GM18517 (cell line): ENCODE measurements at regions not wholly inside any gene's neighbourhood (a gene's known extent, or its start where the extent isn't known, plus 50 kb on each side); places are given as distances from the start of the nearest gene placed in this dataset.
"Not testable (repeated sequence)": the region's sequence is repeated elsewhere in the genome, so short reads cannot be mapped to it uniquely, and the experiment has no call there.

Experiments
- ATAC-seq: cut with Tn5 transposase; IDR thresholded peaks from one replicate; pipeline ENCODE4 v1.9.1; 2021; ENCODE audit warnings: mild to moderate bottlenecking, moderate library complexity; ENCODE audit not compliant: unreplicated experiment

DNA sequence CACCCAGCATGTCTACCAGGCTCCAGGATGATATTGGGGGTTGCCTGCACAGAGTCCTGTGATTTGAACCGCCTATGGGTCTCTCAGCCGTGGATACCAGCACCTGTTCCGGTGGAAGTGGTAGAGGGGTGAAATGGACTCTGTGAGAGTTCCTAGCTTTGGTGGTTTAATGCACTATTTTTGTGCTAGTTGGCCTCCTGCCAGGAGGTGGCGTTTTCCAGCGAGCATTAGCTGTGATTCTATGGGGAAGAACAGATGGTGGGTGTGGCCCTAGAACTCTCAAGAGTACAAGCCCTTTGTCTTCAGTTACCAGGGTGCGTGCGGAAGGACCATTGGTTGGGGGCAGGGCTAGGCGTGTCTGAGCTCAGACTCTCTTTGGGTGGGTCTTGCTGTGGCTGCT lies 316.9 kb upstream of the AMOT start:
- ATAC-seq = no peak

- ATAC-seq = not testable (repeated sequence)
Measured at GRCh38 chrX:113154315-113154714, 313.7 kb upstream of the AMOT start.

- ATAC-seq = no peak
Measured at GRCh38 chrX:113136836-113137235, 296.2 kb upstream of the AMOT start.

DNA sequence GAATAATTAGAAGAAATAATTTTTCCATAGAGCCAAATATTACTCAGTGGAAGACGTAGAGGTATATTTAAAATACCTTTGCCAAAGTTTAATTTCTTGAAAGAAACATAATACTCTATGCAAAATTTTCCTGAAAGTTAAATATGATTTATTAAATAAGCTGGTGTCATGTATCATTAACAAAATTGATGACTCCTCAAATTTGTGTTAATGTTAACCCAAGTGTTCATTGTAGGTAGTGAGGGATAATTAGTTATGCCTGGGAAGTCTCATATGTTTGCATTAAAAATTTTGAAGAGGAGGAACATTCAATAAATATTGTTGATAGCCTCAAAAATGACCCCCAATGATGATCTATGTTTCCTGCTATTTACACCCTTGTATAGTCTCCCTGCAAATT lies 292.7 kb upstream of the AMOT start:
- no peak for ATAC-seq

DNA sequence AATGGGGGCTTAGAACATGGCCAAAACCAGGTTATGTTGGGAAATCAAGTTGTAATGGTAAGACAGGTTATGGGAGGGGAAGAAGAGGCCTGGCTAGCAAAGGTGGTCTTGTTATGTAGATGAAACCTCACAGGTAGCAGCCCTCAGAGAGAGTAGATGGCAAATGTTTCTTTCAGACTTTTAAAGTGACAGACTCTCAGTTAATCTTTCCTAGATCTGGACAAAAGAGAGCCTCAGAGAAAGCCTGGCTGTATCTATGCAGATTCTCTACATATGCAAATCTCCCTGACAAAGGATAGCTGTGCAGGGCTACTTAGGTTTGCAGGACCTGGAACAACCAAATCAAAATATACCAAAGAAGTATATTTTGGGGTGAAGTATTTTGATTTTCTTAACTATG lies 284.1 kb upstream of the AMOT start:
- no peak for ATAC-seq

- no peak for ATAC-seq
Measured at GRCh38 chrX:113075521-113075920, 234.9 kb upstream of the AMOT start.

GRCh38 chrX:113059714-113060113 lies 219.1 kb upstream of the AMOT start:
- ATAC-seq = no peak

- no peak for ATAC-seq
Measured at GRCh38 chrX:113058634-113059033, 218.0 kb upstream of the AMOT start.

DNA sequence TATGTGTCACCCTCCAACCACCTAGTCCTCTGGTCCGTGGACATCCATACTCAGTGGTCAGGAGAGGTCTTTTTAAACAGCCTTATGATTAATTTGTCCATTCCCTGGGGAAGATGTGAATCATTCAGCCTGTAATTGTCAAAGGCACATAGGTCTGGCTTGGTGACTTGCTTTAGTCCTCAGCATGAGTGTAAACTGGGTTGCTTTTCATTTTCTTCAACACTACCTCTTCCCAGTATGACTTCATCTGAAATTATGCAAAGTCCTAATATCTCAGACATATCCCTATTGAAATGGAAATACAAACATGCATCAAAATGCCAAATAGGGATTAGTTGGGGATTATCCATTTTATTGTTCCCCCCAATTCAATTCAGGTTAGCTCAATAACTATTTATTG lies 208.3 kb upstream of the AMOT start:
- ATAC-seq = no peak

- no peak for ATAC-seq
Measured at GRCh38 chrX:113048480-113048879, 207.8 kb upstream of the AMOT start.

DNA sequence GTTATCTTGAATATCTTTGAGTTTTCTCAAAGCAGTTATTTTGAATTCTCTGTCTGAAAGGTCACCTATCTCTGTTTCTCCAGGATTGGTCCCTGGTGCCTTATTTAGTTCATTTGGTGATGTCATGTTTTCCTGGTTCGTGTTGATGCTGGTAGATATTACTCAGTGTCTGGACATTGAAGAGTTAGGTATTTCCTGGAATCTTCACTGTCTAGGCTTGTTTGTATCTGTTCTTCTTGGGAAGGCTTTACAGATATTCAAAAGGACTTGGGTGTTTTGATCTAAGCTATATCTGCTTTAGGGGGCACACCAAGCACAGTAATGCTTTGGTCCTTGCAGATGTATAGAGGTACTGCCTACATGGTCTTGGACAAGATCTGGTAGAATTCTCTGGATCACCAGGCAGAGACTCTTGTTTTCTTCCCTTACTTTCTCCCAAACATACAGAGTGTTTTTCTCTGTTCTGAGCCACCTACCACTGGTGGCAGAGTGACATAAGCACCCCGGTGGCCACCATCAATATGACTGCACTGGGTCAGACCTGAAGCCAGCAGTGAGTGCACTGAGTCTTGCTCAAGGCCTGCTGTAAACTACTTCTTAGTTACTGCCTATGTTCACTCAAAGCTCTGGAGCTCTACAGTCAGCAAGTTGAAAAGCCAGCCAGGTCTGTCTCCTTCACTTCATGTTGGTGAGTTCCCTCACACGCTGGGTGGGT lies 193.5 kb upstream of the AMOT start:
- ATAC-seq = no peak

- ATAC-seq = no peak
Measured at GRCh38 chrX:113019958-113020357, 179.3 kb upstream of the AMOT start.

DNA sequence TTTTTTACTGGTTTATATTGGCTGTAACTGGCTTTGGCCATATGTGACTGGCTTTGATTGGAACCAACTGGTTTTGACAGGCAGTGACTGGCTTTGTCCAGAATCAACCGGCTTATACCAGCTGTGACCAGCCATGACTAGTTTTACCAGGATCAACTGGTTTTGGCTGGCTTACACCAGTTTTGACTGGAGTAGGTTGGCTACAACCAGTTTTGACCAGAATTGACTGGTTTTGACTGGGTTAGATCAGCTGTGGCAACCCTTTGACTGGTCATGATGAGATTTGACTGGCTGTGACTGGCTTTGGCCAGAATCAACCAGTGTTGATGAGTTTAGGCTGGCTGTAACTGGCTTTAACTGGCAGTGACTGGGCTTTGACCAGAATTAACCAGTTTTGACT lies 169.2 kb upstream of the AMOT start:
- no peak for ATAC-seq

GRCh38 chrX:113009029-113009428 lies 168.4 kb upstream of the AMOT start:
- ATAC-seq = no peak

DNA sequence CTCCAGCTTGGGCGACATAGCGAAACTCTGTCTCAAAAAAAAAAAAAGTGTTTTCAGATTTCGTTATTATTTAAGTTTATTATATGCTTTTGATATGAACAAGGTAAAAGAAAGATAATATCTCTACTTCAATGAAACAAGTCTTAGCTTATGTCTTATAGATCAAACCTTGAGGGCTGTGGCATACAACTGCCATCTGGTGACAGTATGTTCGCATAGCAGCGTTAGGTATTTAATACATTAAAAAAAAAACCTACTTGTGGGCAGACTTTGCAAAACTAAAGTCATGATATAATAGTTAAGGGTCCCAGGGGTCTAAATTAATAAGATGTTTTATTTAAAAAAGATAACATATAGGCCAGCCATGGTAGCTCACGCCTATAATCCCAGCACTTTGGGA lies 161.2 kb upstream of the AMOT start:
- no peak for ATAC-seq

DNA sequence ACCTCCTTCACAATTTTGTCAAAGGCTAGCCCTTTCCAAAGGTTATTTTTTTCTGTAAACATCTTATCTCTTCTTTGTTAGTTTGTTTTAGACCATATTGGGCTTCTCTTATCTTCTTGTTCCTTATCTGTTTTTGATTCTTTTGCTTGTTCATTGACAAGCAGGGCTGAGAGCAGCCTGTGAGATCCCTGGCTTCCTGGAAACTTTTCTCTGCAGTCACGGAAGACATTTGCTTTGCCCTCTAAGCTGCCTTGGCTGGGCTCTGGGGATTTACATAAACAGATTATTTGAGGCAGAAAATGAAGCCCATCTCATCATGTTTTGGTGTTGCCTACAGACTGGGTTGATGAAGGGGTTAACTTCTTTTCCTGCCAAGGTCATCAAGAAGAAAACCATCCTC lies 157.4 kb upstream of the AMOT start:
- ATAC-seq = no peak

DNA sequence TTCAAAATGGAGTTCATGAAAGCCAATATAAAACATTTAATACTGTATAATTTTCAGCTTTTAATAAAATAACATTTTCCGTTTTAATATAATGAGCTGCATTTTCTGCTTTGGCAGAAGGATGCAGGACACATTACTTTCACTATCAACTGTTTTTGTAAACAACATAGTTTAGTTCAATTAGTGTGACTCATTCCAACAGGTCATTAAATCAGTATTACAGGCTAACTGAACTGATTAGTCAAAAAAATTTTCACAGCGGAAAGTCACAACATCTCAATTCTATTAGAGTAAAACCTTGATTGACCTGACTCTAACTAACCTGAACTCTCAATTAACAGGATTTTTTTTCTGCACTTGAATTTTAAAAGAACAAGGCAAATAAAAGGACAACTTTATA lies 151.2 kb upstream of the AMOT start:
- ATAC-seq = no peak

DNA sequence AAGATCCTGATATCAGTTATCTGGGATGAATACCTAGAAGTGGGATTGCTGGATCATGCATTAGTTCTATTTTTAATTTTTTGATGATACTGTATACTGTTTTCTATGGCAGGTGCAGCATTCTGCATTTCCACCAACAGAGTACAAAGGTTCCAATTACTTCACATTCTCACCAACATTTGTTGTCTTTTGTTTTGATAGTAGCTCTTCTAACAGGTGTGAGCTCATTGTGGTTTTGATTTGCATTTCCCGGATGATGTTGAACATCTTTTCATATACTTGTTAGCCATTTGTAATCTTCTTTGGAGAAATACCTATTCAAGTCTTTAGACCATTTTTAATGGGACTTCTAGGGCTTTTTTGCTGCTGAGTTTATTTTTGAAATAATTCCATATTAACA lies 139.2 kb upstream of the AMOT start:
- no peak for ATAC-seq

DNA sequence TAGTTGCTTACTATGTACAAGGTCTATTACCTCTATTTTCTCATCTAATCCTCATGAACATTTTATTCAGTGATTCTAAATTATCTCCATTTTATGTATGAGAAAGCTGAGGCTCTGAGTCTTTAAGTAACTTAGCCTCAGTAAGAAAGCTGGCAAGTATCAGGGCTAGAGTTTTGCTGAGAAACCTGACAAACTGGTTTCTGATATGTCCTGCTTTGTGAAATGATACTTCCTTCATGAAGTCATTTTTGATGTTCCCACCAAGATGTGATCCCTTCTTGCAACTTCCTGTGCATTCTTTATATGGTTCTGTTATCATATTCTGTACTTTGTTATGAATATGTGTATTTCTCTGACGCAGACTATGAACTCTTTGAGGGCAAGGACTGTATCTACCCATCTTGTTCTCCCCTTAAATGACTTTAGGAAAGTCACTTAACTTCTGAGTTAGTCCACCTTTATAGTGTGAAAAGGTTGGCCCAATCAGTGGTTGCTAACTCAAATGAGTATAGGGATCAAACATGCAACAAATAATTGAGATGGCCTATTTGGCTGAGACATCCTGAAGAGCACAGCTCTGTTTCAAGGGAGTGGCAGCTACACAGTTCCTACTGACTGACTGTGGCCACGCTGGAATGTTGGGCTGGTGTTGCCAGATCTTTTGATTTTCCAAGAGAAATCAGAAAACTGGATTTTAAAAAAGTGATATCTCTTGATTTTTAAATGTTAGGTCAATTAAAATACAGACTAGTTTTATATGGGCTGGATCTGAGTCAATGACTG lies 127.9 kb upstream of the AMOT start:
- ATAC-seq = no peak

DNA sequence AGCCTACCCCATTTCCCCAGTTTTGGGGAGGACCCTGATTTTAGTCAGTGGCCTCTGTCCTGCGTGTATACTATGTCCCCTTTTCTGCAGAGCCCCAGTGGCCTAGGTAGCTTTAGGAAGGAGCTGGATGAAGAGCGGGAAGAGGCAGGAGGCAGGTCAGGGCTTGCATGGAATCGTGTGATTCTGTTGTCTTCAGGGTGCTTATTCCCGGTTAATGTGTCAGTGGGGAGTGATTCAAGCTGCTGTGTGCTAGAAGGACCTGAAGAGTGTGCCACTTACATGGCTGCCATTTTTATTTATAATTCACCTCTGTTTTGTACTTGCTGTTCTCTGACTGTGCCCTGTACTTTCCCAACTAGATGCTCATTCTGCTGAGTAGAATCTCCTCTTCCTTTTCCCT lies 127.3 kb upstream of the AMOT start:
- ATAC-seq = no peak

DNA sequence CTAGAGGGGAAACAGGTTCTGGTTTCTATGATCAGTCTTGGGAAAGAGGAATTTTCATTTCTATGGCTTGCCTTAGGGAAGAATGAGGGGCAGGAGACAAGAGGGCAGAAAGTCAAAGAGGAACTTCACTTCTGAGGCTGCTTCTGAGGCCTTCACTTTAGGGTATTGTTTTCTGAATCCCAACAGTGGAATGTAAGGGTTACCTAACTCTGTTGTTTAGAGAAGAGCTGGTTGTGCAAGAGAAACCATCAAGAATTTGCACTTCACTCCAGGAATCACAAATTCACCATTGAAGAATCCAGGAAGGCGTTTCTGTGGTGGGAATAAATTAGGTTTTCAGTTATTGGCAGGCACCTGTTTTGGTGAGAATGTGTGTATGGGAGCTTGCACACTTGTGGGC lies 126.7 kb upstream of the AMOT start:
- ATAC-seq = no peak

DNA sequence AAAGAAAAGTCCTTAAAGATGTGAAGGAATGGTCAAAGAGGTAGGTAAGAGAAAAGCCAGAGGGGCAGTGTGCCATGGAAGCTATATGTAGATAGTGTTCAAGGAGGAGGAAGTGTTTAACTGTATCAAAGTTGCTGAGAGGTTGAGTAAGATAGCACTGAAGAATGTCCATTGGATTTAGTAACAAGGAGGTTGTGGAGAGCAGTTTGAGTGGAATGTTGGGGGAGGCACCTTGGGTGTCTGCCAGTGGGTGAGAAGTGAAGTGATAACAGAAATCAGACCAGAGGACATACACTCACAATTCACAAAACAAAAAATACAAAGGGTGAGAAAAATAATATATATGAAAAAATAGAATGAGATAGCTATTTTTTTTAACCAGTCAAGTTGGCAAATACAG lies 121.3 kb upstream of the AMOT start:
- ATAC-seq = no peak
